HFFc6 (cell line): ENCODE measurements at regions not wholly inside any gene's neighbourhood (a gene's known extent, or its start where the extent isn't known, plus 50 kb on each side); places are given as distances from the start of the nearest gene placed in this dataset.

ENCODE experiments used
- DNase-seq: peaks from one replicate; pipeline ENCODE4 v3.0.0-alpha.2; 2018
- H3K27ac Mint-ChIP-seq: 2 replicates; pipeline ENCODE4 v1.8.0; 2020; ENCODE audit warnings: mild to moderate bottlenecking, mixed read lengths
- H3K27me3 Mint-ChIP-seq: 2 replicates; pipeline ENCODE4 v1.8.0; 2021; ENCODE audit warnings: mild to moderate bottlenecking, moderate library complexity, mixed read lengths; ENCODE audit not compliant: insufficient read depth
- H3K36me3 Mint-ChIP-seq: 2 replicates; pipeline ENCODE4 v1.8.0; 2021; ENCODE audit warnings: low read depth, mixed read lengths
- H3K4me1 Mint-ChIP-seq: 2 replicates; pipeline ENCODE4 v1.8.0; 2020; ENCODE audit warnings: low read depth, mixed read lengths
- H3K4me3 Mint-ChIP-seq: 2 replicates; pipeline ENCODE4 v1.8.0; 2020; ENCODE audit warnings: mild to moderate bottlenecking, moderate library complexity, mixed read lengths
- H3K9me3 Mint-ChIP-seq: 2 replicates; pipeline ENCODE4 v1.8.0; 2020; ENCODE audit warnings: mild to moderate bottlenecking, mixed read lengths
- TF ChIP-seq, protein P1 (sequence below): fragments of 200-600 bp; sonication (generic); IDR thresholded peaks from 2 replicates; pipeline ENCODE4 v1.5.0; 2021; ENCODE audit warnings: antibody characterized with exemption, mild to moderate bottlenecking

DNA sequence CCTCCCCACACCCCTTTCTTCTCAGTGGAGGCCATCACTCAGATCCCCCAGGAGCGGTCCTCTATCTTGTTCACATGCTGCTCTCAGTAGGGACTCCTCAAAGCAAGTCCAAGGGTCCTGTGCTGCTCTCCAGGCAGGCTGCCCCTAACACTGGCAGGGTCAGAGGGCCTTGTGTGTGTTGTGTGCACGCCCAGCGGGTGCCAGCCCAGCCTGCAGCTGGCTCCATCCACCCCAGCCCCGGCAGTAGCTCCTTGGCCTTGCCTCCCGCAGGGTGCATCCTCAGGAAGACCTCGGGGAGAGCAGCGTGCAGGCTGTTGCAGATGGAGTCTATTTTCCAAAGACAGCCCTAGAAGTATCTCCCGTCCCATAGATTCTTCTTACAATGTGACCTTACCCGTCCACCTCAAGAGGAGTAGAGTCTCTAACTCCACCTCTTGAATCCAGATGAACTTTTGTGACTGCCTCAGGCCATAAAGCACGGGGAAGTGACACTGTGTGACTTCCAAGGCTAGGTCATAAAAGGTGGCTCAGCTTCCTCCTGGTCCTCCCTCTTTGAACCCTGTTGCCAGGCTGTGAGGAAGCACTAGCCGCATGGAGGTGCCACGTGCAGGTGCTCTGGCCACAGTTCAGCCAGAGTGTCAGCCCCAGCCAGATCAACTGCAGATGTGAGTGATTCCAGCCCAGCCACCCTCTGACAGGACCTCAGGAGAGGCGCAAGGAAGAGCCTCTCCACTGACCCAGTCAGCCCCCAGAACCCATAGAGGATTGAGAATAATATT lies 531.6 kb downstream of the SHQ1 start:
- Mint-ChIP-seq H3K9me3 (no peaks in the 10 kb centered on the region), H3K4me3 (no peak overlapping the region), H3K4me1 (peaks cover 36% of the 10 kb centered on the region), H3K36me3 (no peaks in the 10 kb centered on the region), H3K27ac (no peak overlapping the region), H3K27me3 (no peaks in the 10 kb centered on the region)
- TF ChIP-seq, protein P1, sequence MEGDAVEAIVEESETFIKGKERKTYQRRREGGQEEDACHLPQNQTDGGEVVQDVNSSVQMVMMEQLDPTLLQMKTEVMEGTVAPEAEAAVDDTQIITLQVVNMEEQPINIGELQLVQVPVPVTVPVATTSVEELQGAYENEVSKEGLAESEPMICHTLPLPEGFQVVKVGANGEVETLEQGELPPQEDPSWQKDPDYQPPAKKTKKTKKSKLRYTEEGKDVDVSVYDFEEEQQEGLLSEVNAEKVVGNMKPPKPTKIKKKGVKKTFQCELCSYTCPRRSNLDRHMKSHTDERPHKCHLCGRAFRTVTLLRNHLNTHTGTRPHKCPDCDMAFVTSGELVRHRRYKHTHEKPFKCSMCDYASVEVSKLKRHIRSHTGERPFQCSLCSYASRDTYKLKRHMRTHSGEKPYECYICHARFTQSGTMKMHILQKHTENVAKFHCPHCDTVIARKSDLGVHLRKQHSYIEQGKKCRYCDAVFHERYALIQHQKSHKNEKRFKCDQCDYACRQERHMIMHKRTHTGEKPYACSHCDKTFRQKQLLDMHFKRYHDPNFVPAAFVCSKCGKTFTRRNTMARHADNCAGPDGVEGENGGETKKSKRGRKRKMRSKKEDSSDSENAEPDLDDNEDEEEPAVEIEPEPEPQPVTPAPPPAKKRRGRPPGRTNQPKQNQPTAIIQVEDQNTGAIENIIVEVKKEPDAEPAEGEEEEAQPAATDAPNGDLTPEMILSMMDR = no peak
- no peak for DNase-seq

DNA sequence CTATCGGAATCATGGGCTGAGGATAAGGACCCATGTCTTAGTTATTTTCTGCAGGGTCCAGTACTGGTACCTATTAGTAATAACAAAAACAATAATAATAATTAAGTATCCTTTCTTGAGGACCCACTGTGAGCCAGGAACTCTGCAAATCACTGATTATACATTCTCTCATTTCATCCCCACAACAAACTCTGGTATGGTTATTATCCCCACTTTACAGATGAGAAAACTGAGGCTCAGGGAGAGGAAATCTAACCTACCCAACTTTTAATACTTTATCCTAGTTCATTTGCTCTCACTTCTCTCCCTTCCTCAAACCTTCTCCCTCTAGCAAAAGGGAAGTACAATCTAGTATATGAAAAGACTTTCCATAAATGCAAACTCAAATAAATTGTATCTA lies 528.4 kb upstream of the PROK2 start:
- TF ChIP-seq, protein P1 = no peak
- Mint-ChIP-seq H3K4me3 (no peak overlapping the region), H3K27me3 (no peaks in the 10 kb centered on the region), H3K9me3 (no peaks in the 10 kb centered on the region), H3K4me1 (peaks cover 41% of the 10 kb centered on the region), H3K36me3 (no peaks in the 10 kb centered on the region), H3K27ac (no peak overlapping the region)
- DNase-seq = no peak

DNA sequence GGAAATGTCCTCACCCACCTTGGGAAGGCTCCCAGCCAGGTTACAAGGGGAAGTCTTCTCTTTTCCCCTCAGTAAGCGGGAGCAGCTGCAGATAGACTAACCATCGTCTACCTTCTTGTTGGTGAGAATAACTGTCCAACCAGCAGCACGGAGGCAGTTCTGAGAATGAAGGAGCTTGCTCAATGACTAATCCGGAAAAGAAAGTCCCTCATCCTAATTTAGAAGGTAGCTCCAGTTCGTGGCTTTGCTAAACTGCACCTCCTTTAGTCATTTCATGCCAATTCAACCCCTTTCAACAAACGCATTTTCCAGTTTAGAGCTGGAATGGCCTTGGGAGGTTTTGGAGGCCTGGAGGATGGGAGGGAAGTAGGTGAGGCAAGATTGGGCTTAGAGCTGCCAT lies 527.4 kb upstream of the PROK2 start:
- no peaks in the 10 kb centered on the region for H3K9me3 Mint-ChIP-seq
- H3K4me3 Mint-ChIP-seq = no peak overlapping the region
- H3K4me1 Mint-ChIP-seq = peaks cover 31% of the 10 kb centered on the region
- no peak overlapping the region for H3K27ac Mint-ChIP-seq
- no peak for DNase-seq
- no peaks in the 10 kb centered on the region for H3K36me3 Mint-ChIP-seq
- no peaks in the 10 kb centered on the region for H3K27me3 Mint-ChIP-seq
- TF ChIP-seq, protein P1 = no peak

DNA sequence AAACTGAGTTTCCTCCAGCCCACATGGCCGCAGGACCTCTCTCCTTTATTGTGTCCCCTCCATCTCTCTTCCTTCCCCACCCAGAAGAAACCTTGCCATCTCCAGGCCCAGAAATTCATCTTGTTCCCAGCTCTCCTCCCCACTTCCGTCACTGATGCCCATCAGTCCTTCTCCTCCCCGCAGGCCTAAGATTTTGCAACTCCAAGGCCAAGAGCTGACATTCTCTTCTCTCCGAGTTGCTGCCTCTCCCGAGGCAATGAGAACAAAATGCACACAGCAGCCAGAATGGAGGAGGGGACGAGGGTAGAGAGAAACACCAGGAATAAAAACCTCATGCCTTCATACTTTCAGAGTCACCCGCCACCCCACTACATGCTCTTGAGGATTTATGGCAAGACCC lies 526.5 kb upstream of the PROK2 start:
- peak overlapping the region; percentile 46; the same call in 1 of the 2 replicates for H3K27ac Mint-ChIP-seq
- TF ChIP-seq, protein P1 = no peak
- H3K36me3 Mint-ChIP-seq = no peaks in the 10 kb centered on the region
- no peak overlapping the region for H3K4me3 Mint-ChIP-seq
- no peak for DNase-seq
- H3K27me3 Mint-ChIP-seq = peaks cover 3% of the 10 kb centered on the region; the same call in 1 of the 2 replicates
- peaks cover 25% of the 10 kb centered on the region for H3K4me1 Mint-ChIP-seq
- H3K9me3 Mint-ChIP-seq = no peaks in the 10 kb centered on the region

DNA sequence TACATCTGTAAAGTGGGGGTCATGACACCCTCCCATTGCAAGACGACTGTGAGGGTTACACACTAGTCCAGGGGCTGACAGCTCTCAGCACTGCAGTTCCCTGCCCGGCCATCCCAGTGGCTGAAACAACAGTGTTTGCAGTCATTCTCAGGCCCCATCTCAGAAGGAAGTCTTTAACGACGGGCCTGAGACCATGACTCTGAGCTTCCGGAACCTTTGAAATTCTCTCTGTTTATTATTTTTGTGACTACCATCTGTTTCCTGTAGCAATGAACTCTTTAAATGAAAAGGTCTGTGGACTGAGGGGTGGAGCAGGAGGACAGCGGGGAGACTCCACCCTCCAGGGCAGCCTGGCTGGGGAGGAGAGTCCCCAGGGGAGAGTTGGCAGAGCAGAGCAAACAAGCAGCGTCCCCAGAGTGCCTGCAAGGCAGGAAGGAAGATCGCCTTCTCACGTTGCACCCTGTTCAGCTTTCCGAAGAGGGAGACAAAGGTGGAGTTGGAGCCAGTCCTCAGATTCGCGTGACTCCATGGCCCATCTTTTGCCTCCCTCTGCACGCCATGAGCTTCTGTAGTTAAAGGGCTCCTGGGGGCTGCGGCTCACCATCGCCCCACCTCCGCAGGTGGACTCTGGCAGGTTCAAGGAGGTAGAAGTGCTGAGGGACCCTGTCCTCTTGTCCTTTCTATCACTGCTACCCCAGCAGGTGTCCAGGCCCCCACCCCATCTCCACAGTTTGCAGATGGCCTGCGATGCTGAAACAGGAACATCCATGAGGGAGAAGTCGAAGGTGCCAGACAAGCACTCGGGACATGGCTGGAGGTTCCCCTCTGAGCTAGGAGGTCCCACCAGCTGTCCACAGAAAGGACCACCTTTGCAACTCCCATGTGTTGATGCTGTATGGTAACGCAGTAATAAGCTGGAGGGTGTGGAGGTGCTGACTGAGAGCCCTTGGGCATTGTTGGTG lies 525.8 kb upstream of the PROK2 start:
- DNase-seq = peak; percentile 83
- peaks cover 3% of the 10 kb centered on the region; the same call in 1 of the 2 replicates for H3K27me3 Mint-ChIP-seq
- peaks cover 25% of the 10 kb centered on the region for H3K4me1 Mint-ChIP-seq
- H3K27ac Mint-ChIP-seq = peak overlapping the region; percentile 70
- no peaks in the 10 kb centered on the region for H3K36me3 Mint-ChIP-seq
- H3K9me3 Mint-ChIP-seq = no peaks in the 10 kb centered on the region
- peak overlapping the region; percentile 37 for H3K4me3 Mint-ChIP-seq
- TF ChIP-seq, protein P1 = no peak
